ENCODE measurements at regions not wholly inside any gene's neighbourhood (a gene's known extent, or its start where the extent isn't known, plus 50 kb on each side); places are given as distances from the start of the nearest gene placed in this dataset.
A peak's percentile ranks its signal among the peaks of the same experiment; 100 is the strongest.

DNA sequence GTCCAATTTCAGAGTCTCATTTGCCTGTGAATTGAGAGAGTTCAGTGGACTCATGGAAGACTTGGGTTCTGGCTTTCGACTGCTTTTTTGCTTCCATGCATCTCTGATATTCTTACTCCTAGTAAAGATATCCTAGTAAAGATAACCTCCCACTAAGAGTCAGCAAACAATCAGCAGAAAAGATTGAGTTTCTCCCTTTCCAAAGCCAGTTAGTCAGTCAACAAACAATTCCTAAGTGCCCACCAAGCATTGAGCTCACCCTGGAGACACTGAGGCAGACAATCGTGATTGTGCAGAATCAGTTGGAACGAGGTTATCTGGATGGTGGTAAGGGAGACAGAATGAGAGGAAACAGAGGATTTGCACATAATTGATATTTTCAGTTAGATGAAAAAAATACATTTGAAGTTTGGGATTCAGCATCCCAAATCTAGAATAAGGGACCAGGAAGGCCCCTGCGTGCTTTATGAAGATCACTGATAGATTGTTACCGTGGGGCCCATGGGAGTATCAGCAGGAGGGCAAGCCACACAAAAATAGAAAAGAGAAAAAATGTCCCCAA lies 99.7 kb upstream of the SLC38A2 start:
- Mint-ChIP-seq H3K27me3 (ENCODE audit: unreplicated experiment) (no peaks in the 10 kb centered on the region), H3K36me3 (ENCODE audit: unreplicated experiment) (no peaks in the 10 kb centered on the region), H3K27ac (ENCODE audit: unreplicated experiment) (peak overlapping the region; percentile 83), H3K4me1 (ENCODE audit: unreplicated experiment) (peaks cover 48% of the 10 kb centered on the region), H3K9me3 (ENCODE audit: unreplicated experiment) (no peaks in the 10 kb centered on the region), H3K4me3 (ENCODE audit: unreplicated experiment) (no peak overlapping the region)
- TF ChIP-seq, protein P1, sequence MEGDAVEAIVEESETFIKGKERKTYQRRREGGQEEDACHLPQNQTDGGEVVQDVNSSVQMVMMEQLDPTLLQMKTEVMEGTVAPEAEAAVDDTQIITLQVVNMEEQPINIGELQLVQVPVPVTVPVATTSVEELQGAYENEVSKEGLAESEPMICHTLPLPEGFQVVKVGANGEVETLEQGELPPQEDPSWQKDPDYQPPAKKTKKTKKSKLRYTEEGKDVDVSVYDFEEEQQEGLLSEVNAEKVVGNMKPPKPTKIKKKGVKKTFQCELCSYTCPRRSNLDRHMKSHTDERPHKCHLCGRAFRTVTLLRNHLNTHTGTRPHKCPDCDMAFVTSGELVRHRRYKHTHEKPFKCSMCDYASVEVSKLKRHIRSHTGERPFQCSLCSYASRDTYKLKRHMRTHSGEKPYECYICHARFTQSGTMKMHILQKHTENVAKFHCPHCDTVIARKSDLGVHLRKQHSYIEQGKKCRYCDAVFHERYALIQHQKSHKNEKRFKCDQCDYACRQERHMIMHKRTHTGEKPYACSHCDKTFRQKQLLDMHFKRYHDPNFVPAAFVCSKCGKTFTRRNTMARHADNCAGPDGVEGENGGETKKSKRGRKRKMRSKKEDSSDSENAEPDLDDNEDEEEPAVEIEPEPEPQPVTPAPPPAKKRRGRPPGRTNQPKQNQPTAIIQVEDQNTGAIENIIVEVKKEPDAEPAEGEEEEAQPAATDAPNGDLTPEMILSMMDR (IDR thresholded peaks at IDR 0.05) = no peak
- no peak for DNase-seq (ENCODE audit: extremely low spot score, unreplicated experiment)

DNA sequence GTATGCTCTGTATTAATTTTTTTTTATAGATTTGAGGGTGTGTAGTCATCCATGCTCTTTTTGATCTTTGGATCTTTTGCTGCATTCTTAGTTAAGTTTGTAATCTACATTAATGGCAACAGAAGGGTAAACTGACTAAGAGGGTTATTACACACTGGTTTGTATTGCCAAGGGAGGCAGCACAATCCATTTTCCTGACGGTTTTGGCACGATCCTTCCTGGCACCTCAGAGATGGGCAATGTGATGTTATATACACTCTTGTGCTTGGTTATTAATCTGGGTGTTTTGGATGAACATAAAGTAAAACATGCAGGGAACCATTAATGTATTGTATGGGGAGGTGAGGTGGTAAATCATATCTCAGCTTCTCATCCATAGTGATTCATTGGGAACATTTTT lies 98.8 kb upstream of the SLC38A2 start:
- TF ChIP-seq, protein P1 (IDR thresholded peaks at IDR 0.05) = no peak
- no peak for DNase-seq (ENCODE audit: extremely low spot score, unreplicated experiment)
- Mint-ChIP-seq H3K4me1 (ENCODE audit: unreplicated experiment) (peaks cover 46% of the 10 kb centered on the region), H3K9me3 (ENCODE audit: unreplicated experiment) (no peaks in the 10 kb centered on the region), H3K36me3 (ENCODE audit: unreplicated experiment) (peaks cover 2% of the 10 kb centered on the region), H3K4me3 (ENCODE audit: unreplicated experiment) (no peak overlapping the region), H3K27me3 (ENCODE audit: unreplicated experiment) (no peaks in the 10 kb centered on the region), H3K27ac (ENCODE audit: unreplicated experiment) (no peak overlapping the region)

DNA sequence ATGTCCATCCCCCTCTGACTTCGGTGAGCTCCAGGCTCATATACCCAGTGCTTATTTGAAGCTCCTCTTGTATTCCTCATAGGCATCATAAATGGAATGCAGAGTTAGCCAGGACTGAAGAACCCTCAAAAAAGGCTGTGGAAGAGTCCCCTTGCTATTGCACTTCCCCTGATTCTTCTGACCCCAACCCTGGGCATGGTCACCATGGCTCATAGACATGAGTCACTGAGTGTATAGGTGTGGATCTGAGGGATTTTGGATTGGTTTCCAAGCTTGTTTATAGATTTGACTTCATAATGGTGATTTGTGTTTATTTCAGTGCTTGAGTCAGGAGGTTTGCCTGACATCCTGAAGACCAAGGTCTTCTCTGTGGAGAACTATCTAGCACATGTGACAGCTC lies 98.4 kb upstream of the SLC38A2 start:
- Mint-ChIP-seq H3K27ac (ENCODE audit: unreplicated experiment) (no peak overlapping the region), H3K4me3 (ENCODE audit: unreplicated experiment) (no peak overlapping the region)
- DNase-seq (ENCODE audit: extremely low spot score, unreplicated experiment) = no peak

DNA sequence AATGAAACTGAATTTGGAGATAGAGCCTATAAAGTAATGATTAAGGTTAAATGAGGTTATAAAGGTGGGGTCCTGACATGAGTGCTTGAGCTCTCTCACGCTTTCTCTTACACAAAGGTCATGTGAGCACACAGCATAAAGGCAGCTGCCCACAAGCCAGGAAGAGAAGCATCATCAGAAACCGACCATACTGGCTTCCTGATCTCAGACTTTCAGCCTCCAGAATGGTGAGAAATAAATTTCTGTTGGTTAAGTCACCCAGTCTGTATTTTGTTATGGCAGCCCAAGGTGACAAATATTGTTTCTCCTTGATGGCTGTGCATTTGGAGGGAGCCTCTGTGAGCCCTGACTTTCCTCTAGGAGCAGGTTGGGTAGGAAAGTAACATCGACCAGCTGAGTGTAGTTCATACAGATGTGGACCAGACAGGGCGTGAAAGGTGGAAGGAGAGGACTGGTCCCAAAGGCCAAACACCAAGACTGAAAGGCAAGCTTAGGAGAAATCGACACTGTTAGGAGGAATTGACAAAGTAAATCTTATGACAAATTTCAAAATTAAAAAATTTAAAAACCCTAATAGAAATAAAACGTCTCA lies 97.6 kb upstream of the SLC38A2 start:
- no peaks in the 10 kb centered on the region for H3K9me3 Mint-ChIP-seq (ENCODE audit: unreplicated experiment)
- peaks cover 5% of the 10 kb centered on the region for H3K36me3 Mint-ChIP-seq (ENCODE audit: unreplicated experiment)
- H3K27me3 Mint-ChIP-seq (ENCODE audit: unreplicated experiment) = no peaks in the 10 kb centered on the region
- no peak overlapping the region for H3K4me3 Mint-ChIP-seq (ENCODE audit: unreplicated experiment)
- DNase-seq (ENCODE audit: extremely low spot score, unreplicated experiment) = no peak
- TF ChIP-seq, protein P1 (IDR thresholded peaks at IDR 0.05) = no peak
- no peak overlapping the region for H3K27ac Mint-ChIP-seq (ENCODE audit: unreplicated experiment)
- peaks cover 44% of the 10 kb centered on the region for H3K4me1 Mint-ChIP-seq (ENCODE audit: unreplicated experiment)

More for the DNA sequence above, 98.4 kb upstream of the SLC38A2 start:
- Mint-ChIP-seq H3K9me3 (ENCODE audit: unreplicated experiment) (no peaks in the 10 kb centered on the region), H3K4me1 (ENCODE audit: unreplicated experiment) (peaks cover 46% of the 10 kb centered on the region), H3K27me3 (ENCODE audit: unreplicated experiment) (no peaks in the 10 kb centered on the region), H3K36me3 (ENCODE audit: unreplicated experiment) (peaks cover 5% of the 10 kb centered on the region)
- TF ChIP-seq, protein P1 (IDR thresholded peaks at IDR 0.05) = no peak

DNA sequence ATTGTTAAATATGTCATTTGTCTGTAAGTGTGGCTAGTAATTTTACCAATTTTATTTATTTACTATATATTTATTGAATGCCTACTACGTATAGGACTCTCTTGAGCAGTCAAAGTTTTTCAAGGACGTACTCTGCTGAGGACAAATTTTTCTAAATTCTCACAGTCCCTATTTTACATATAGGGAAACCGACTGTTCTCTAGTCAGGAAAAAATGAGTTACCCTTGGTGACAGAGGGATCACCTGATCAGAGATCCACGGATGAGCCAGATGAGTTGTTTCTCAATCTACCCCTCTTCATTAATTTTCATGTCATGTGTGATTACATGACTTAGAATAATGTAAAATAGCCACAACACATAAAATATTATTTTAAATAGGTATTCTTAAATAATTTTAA lies 96.2 kb upstream of the SLC38A2 start:
- no peaks in the 10 kb centered on the region for H3K27me3 Mint-ChIP-seq (ENCODE audit: unreplicated experiment)
- TF ChIP-seq, protein P1 (IDR thresholded peaks at IDR 0.05) = no peak
- no peak overlapping the region for H3K4me3 Mint-ChIP-seq (ENCODE audit: unreplicated experiment)
- no peak for DNase-seq (ENCODE audit: extremely low spot score, unreplicated experiment)
- H3K27ac Mint-ChIP-seq (ENCODE audit: unreplicated experiment) = no peak overlapping the region
- peaks cover 33% of the 10 kb centered on the region for H3K4me1 Mint-ChIP-seq (ENCODE audit: unreplicated experiment)
- H3K36me3 Mint-ChIP-seq (ENCODE audit: unreplicated experiment) = peaks cover 5% of the 10 kb centered on the region
- no peaks in the 10 kb centered on the region for H3K9me3 Mint-ChIP-seq (ENCODE audit: unreplicated experiment)
